Activated CD8-positive, alpha-beta memory T cell treated with anti-CD3 and anti-CD28 coated beads for 1 hour (primary cell): ENCODE measurements at regions not wholly inside any gene's neighbourhood (a gene's known extent, or its start where the extent isn't known, plus 50 kb on each side); places are given as distances from the start of the nearest gene placed in this dataset.

ENCODE experiments used
- DNase-seq, 2 donors: peaks; one replicate each; pipeline ENCODE4 v3.0.0-alpha.2; 2020; ENCODE audit warnings: low read depth in 1 of 2; ENCODE audit errors: extremely low read depth in 1 of 2

DNA sequence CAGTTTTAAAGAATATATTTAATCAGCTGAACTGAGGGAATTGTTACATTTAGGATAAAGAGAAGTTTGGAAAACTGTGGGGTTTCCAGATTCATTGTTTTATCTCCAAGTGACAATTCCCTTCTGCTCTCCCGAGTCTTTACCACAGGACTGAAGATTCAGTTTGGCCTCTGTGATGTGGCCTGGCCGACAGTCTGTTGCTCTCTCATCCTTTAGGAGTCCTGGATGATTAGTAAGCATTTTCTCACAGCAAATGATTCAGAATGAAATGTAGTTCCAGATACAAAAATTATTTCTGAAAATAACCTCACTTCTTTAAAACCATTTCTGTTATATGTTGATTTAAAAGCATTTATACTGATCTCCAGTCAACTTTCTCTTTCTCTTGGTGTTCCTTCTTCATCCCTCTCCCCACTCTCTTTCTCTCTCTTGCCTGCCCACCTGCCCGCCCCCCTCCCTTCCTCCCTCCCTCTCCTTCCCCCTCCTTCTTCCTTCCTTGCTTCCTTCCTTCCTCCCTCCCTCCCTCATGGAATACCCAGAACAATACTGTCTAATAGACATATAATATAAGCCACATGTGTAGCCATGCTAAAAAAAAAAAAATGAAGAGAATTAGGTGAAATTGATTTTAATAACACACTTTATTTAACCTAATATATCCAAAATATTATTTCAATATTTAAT is 254.9 kb downstream of the PRL start:
- no peak for DNase-seq

DNA sequence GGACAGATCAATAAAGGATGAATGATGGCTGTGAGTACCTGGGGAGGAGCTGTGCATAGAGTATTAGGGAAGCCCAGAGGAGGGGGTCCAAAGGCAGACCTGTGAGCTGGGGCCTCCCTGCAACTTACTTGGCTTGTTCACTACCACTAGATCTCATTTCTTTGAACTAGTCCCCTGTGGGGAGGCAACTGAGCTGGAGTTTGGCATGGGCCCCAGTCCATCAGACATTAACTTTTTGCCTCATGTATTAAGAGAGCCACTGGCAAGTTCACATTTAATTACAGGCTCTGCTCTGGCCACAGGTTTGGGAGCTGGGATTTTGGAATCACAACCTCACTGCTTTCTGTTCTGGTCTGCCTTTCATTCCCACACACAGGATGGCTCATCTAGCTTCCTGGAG is 254.1 kb downstream of the PRL start:
- DNase-seq, result no peak

DNA sequence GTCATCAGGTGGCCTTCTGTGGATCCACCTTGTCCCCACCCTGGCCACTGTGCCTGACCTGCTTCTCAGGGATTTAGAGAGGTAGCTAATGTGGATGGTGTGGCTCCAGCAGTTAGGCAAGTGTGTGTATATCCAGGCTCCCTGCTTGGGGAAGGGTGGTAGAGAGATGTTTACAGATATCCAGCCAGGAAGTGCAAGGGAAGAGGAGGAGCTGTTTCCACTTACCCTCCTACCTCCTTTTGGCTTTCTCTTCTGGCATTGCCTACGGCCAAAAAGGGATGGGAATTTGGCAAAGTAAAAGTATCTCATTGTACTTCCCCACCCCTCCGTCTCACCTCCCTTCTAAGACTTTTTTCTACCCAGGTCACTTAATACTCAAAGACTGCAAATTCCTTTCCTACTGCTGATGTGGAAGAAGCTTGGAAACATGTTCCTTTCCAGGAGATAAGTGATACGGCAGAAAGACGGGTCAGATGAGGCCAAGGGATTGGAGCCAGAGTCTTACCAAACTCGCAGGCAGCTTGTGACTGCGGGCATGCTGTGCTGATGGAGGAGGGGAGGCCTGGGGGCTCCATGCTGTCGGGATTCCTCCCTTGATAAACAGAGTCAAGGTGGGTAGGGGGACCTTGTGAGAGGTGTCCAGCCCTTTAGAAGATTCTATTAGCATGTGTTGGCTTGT is 253.4 kb downstream of the PRL start:
- DNase-seq, result no peak

DNA sequence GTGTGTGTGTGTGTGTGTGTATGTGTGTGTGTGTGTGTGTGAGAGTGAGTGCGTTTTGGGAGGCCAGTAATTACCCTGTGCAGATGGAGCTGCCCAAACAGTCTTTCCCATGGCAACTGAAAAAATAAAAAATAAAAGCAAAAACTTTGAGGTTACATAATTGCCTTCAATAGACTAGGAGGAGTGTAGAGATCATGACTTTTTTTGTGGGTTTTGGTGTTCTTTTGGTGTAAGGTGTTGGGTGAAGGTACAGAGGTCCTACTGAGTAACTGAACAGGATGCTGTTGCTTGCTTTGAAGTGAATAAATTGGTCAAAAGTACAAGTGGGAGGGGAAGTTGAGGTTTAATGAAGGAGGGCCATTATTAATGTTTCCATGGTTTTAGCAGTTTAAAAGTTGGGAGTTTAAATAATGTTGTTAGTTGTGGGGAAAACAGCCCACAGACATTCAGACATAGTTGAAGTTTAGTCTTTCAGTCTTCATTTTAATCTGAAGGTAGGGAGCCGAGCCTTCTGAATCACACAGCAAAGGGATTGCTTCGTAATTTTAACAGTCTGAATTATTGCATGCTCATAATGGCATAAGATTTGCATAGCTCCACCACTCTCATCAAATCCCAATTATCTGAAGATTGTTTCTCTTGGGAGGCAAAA is 251.4 kb downstream of the PRL start:
- no peak for DNase-seq

DNA sequence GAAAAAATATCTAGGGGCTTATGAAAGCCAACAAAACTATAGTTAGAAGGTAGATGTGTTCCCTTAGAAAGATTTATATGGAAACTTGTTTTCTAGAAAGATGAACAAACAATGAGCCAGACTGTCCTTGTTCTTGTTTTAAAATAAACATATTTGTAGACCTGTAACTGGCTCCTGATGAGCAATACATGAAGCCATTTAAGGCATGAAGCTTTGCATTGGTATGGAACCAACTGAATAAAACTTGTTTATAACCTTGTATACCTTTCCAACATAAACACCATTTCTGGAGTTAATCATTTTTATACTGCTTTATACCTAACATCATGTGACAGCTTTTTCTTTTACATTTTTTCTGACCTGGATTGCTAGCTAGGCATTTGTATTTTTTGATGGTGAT is 247.8 kb downstream of the PRL start:
- no peak for DNase-seq

DNA sequence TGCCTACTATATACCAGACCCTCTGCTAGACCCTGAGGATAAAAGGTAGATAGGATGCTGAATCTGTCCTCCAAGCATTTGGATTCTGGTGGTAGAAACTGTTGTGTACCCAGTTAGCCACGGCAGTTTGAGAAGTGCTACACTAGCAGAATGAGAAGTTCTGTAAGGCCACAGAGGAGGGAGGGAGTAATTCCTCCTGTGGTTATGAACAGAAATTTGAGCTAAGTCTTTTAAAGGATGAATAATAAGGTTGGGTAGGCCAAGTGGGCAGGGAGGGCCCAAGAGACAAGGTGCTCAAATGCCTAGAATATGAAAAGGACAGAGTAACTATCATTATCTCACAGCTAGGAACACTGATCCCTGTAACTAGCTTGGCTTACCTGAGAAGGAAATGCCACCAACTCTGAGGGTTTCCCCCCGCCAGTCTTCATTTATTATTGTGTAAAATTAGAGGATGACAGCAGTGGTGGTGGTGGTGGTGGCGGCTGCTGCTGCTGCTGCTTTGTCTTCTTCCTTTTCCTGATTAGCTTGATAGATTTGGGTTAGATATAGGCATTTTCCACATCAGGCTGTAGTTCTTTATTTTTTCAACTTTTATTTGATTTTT is 243.3 kb downstream of the PRL start:
- no peak for DNase-seq

DNA sequence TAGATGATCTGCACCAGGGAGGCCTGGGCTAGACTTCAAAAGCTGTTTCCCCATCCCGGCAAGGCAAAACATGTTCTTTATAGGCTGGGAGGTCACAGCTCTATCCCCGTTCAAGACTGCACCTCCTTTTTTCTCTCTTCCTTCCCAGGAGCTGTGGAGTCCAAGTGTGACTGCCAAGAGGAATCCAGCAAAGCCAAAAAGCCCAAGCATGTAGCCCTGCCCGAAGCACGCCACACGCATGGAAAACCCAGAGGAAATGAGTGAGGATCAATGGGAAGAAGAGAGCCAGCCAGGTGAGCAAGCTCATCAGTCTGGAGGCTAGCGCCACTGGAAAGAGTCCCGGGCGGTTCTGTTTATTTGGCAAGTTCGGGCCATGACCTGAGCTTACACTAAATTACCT is 240.4 kb downstream of the PRL start:
- no peak for DNase-seq

DNA sequence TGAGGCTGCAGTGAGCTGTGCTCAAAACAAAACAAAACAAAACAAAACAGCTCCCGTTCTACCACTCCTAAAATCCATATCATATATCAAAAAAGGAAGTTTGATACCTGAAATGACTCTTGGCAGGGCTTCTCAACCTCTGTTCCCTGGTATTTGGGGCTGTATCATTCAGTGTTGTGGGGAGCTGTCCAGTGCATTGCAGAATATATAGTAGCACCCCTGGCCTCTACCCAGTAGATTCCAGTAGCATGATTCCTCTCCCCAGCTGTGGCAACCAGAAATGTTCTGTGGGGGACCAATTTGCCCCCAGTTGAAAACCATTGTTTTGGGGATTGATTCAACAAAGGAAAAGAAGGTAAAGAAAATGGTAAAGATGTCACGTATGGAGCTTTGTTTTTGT is 238.9 kb downstream of the PRL start:
- DNase-seq, result no peak

DNA sequence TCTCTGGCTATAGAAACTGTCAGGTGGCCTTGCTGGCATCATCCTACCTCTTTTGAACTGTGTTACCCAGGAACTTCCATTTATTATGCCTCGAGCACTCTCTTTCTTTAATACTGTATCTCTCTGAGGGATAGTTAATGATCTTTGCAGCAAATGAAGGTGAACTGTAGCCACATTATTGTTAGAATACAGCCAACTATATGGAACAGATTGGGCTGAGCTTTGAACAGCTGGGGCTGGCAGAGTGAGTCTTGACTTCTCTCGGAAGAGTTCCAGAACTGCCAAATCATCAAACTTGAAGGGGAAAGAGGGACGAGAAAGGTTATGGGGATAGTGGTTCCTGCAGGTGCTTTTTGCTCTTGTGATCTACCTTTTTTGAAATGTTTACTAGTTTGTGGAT is 237.7 kb downstream of the PRL start:
- no peak for DNase-seq

DNA sequence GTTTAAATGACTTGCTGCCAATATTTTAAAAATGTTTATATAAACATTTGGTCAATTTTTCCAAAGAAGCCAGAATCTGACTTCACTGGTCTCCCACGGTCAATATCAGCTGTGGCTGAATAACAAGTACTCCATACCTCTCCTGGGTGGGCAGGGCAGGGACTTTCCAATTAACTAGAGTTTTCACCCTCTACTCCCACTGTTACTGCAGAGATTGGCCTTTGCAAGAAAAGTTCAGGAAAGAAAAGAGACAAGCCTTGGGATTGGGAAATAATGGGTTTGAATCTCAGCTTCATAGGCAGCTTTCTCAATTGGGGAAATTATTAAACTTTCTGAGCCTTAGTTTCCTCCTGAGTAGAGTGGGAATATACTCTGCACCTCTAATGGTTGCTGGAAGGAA is 236.9 kb downstream of the PRL start:
- no peak for DNase-seq

DNA sequence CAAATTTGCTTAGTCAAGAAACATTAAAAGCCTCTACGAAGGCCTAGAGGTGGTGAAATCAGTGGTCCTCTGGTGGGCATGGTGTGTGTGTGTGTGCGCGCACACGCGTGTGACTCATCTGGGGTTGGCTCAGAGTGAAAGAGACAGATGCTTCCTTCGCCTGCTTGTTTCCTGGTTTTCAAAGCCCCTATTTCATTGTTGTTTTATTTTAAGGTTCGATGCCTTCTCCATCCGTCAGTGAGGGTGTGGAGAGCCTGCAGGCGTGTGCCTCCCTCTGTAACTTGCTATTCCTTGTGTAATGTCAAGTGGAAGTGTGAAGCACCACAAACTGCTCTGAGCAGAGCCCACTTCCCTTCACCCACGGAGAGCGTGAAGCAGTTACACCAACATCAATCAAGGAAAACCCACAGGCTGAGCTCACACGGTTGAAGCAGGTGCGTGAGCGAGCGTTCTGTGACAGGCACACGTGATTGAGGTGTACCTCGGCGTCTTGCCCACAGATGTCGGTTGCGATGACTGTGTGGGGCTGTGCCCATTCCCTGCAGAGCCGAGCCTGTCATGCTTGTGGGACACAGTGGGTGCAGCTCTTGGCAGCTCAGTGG is 233.9 kb downstream of the PRL start:
- peak; percentile 1 to 36 for DNase-seq

DNA sequence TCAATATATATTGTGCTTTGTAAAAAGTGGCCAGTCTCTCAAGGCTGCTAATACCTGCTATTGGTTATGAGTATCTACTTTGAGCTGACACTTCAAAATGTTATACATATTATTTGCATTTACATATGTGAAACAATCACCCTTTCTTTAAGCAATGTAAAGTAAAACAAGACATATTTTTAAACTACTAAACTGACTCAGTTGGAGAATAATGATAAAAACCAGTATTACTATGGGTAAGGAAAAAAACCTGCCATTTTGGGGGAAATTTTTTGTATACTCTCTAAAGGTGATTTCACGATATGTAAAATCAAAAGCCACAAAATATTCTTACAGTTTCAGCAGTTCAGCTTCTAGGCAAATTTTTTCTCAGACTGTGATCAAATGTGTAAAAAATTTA is 232.3 kb downstream of the PRL start:
- no peak for DNase-seq

DNA sequence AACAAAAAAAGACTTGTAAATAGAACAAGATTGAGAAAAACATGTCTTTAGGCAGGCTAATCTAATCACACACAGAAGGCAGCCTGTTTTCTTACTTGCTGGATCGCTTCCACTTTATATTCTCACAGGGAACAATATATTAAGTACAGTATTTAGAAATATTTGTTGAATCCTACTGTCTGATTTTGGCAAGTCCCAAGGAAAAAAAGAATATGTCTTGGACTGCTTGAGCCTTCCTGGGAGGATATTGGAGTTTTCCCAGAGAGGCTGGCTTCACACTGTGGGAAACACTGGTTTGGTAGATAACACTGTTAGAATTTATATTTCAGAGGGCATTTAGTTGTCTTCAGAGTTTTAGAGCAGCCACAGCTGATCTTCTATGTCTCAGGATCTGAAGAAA is 229.7 kb downstream of the PRL start:
- no peak for DNase-seq

DNA sequence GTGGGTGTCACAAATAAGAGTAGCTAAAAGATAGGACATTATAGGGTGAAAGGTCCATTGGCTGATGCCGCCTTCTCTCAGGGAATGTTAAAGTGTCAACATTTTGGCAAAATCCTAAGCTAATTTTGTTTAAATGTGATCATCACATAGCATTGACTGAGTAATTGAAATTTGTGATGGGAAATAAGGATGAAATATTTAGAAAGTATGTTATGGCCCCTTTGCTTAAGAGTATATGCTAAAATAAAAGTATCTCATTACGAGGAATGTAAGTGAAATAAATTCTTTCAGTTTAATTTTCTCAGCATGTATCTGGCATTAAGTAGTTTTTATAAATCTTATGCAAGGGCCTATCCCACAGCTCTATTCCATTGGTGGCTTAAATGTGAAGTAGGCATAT is 229.2 kb downstream of the PRL start:
- no peak for DNase-seq

DNA sequence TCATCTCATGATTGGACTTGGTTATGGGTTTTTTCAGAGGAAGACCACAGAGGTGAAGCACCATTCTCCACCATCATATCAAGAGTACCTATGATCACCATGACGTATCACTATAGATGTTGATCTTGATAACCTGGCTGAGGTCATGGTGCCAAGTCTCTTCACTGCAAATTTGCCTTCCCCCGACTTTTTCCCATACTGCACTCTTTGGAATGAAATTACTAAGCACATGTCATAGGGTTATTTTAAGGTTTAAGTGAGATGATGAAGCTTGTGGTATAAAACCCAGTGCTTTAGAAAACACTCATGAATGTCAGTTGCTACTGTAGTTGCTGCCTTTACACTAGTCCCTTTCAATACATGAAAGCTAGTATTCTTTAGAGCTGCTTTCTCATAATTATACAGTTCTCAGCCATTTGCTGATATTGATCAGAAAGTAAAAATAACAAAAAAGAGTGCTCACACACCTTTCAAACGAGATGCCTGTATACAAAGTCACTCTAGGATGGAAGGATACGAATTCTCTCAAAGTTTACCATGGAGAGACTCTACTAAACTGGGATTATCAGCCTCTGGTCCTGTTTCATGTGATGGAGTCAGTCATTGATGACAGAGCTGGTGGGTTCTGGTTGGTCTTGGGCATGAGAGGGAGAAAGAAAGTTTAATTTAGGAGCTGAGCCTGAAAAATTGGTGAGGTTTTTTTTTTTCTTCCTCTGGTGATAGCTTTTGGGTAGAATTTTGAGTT is 228.1 kb downstream of the PRL start:
- DNase-seq, result no peak

DNA sequence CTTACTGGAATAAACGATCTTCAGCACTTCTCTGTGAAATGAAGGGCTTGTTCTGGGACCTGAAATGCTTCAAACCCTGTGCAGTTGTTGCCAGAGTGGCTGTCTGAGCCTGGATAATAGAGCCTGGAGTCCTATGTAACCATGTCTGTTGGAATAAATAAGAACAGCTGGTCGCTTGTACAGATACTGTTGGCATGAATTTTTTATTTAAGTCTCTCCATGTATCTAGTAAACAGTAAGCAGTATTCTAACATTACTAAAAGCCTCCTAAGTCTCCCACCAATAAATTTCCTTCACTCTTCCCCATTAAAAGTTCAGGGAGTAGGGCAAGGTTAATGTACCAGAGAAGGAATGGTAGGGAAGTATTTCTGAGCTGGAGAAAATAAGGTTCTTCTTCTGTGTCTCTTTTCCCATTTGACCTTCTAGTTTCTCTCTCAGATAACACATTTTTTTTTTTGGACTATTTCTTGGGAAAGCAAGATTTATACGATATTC is 227.5 kb downstream of the PRL start:
- no peak for DNase-seq

DNA sequence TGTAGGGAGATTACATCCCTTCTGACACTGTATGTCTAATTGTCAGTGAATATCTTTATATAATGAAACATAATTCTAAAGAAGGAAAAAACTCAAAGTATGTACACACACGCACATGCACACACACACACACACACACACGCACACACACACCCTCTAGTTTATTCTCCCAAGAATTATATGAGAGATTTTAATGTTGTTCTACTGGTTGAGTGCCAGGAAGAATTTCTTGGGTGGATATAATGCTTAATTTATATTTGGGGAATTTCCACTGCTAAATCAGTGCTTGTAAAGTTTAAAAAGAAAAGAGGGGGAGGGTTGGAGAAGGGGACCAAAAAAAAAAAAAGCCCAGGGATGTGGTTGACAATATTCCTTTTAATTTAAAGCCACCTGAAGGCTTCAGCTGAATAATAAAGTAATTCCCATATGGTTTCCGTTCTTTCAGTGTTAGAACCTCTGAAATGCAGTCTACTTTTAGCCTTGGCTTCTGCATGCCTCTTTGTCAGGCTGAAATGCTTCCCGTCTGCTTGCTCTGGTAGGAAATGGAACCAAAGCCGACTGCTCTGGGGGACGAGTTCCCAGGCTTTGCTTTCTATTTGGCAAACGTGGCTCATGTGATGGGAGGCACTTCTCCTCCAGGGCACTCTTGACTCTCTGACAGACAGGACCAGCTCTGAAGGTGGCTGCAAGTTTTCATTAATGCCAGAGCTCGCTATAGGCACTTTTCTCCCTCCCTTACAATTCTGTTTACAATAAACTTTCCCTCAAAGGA is 225.4 kb downstream of the PRL start:
- DNase-seq, result no peak

DNA sequence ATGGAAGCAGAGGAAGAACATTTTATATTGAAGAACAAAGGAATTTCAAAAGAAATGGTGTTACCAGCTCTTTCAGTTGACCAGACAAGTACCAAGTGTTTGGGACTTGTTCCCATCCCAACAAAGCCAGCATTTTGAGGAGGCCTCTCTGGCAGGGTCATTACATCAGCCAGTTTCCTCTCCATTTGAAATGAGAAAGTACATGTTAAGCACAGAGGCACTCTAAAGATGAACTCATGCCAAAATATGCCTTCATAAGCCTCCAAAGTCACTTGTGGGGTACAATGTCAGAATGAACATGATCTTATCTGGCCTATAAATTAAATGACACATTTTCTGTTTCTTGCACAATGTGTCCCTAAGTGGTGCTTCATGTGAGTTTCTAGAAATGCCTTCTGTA is 223.9 kb downstream of the PRL start:
- DNase-seq, result no peak

DNA sequence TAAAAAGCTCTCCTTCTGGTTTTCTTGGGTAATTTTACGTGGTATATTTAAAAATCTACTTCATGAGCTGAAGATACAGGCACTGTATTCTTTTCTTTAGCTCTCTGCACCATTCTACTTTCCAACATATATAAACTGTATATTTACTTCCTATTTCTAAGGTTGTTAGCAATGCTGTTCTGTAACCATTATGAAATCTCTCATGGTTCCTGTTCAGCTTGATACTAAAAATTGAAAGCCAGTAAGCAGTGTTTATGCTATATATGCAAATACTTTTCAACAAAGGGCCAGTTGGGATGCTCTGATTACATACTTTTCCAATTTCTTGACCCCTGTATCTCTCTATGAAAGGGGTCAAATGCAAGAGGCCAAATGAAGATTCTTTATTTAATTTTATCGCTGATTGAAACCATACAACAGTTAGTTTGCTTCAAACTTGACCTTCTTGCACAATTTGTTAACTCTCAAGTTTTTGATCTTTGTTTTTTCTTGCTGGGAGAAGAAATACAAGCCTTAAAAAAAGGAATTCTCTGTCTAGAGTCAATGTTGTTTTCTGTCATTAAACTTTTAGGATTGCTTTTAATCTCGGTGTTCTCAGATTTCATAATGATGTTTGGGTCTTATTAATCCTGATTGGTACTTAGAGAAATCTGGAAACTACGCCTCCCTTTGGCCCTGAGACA is 223.2 kb downstream of the PRL start:
- no peak for DNase-seq
